ENCODE measurements at regions not wholly inside any gene's neighbourhood (a gene's known extent, or its start where the extent isn't known, plus 50 kb on each side); places are given as distances from the start of the nearest gene placed in this dataset.

DNA sequence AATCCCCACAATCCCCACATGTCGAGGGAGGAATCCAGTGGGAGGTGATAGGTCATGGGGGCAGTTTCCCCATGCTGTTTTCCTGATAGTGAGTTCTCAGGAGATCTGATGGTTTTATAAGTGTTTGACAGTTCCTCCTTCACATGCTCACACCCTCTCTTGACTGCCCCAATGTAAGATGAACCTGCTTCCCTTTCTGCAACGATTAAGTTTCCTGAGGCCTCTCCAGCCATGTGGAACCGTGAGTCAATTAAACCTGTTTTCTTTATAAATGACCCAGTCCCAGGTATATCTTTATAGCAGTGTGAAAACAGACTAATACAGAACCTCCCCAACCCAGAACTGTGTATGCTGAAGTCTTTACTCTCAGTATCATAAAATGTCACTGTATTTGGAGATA is 289.5 kb upstream of the MMADHC start:
- Histone ChIP-seq H3K4me2 (ENCODE audit: low read length) (no peak overlapping the region), H3K9me3 (ENCODE audit: insufficient read depth, low read length) (no peaks in the 10 kb centered on the region), H4K20me1 (ENCODE audit: insufficient read depth, low read length) (no peaks in the 10 kb centered on the region), H3K27ac (ENCODE audit: low read length) (no peak overlapping the region), H3K27me3 (ENCODE audit: low read depth, low read length) (no peaks in the 10 kb centered on the region), H3K9ac (ENCODE audit: low read length) (no peak overlapping the region), H3K4me1 (ENCODE audit: low read length) (no peaks in the 10 kb centered on the region), H3K4me3 (ENCODE audit: low read length) (no peak overlapping the region), H3K36me3 (replicated peaks; ENCODE audit: low read depth, low read length) (no peaks in the 10 kb centered on the region), H3K79me2 (ENCODE audit: low read length) (no peaks in the 10 kb centered on the region), H2AFZ (ENCODE audit: low read depth, low read length) (no peak overlapping the region)
- TF ChIP-seq, protein P1, sequence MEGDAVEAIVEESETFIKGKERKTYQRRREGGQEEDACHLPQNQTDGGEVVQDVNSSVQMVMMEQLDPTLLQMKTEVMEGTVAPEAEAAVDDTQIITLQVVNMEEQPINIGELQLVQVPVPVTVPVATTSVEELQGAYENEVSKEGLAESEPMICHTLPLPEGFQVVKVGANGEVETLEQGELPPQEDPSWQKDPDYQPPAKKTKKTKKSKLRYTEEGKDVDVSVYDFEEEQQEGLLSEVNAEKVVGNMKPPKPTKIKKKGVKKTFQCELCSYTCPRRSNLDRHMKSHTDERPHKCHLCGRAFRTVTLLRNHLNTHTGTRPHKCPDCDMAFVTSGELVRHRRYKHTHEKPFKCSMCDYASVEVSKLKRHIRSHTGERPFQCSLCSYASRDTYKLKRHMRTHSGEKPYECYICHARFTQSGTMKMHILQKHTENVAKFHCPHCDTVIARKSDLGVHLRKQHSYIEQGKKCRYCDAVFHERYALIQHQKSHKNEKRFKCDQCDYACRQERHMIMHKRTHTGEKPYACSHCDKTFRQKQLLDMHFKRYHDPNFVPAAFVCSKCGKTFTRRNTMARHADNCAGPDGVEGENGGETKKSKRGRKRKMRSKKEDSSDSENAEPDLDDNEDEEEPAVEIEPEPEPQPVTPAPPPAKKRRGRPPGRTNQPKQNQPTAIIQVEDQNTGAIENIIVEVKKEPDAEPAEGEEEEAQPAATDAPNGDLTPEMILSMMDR (IDR thresholded peaks at IDR 0.05; ENCODE audit: low read depth, low read length): no peak
- TF ChIP-seq EZH2phosphoT487 (IDR thresholded peaks at IDR 0.05; ENCODE audit: low read depth): no peak

GRCh38 chr2:149873936-149874335 is 286.4 kb upstream of the MMADHC start:
- no peaks in the 10 kb centered on the region for H3K36me3 ChIP-seq (replicated peaks; ENCODE audit: low read depth, low read length)
- H2AFZ ChIP-seq (ENCODE audit: low read depth, low read length): no peak overlapping the region
- no peak for TF ChIP-seq EZH2phosphoT487 (IDR thresholded peaks at IDR 0.05; ENCODE audit: low read depth)
- TF ChIP-seq, protein P1 (IDR thresholded peaks at IDR 0.05; ENCODE audit: low read depth, low read length): no peak
- peaks cover 4% of the 10 kb centered on the region; the same call in 1 of the 2 replicates for H3K9me3 ChIP-seq (ENCODE audit: insufficient read depth, low read length)
- H3K9ac ChIP-seq (ENCODE audit: low read length): no peak overlapping the region
- H3K27me3 ChIP-seq (ENCODE audit: low read depth, low read length): no peaks in the 10 kb centered on the region
- H3K4me3 ChIP-seq (ENCODE audit: low read length): no peak overlapping the region
- no peaks in the 10 kb centered on the region for H3K79me2 ChIP-seq (ENCODE audit: low read length)
- no peak overlapping the region for H3K27ac ChIP-seq (ENCODE audit: low read length)
- H4K20me1 ChIP-seq (ENCODE audit: insufficient read depth, low read length): no peaks in the 10 kb centered on the region
- no peaks in the 10 kb centered on the region for H3K4me1 ChIP-seq (ENCODE audit: low read length)
- H3K4me2 ChIP-seq (ENCODE audit: low read length): no peak overlapping the region

GRCh38 chr2:149872638-149873150 is 285.1 kb upstream of the MMADHC start:
- Histone ChIP-seq H3K4me3 (ENCODE audit: low read length) (no peak overlapping the region), H2AFZ (ENCODE audit: low read depth, low read length) (no peak overlapping the region), H3K9ac (ENCODE audit: low read length) (no peak overlapping the region), H3K9me3 (ENCODE audit: insufficient read depth, low read length) (peaks cover 4% of the 10 kb centered on the region; the same call in 1 of the 2 replicates), H4K20me1 (ENCODE audit: insufficient read depth, low read length) (no peaks in the 10 kb centered on the region), H3K36me3 (replicated peaks; ENCODE audit: low read depth, low read length) (no peaks in the 10 kb centered on the region), H3K4me1 (ENCODE audit: low read length) (no peaks in the 10 kb centered on the region), H3K27ac (ENCODE audit: low read length) (no peak overlapping the region), H3K27me3 (ENCODE audit: low read depth, low read length) (no peaks in the 10 kb centered on the region), H3K79me2 (ENCODE audit: low read length) (no peaks in the 10 kb centered on the region), H3K4me2 (ENCODE audit: low read length) (no peak overlapping the region)
- TF ChIP-seq, protein P1 (IDR thresholded peaks at IDR 0.05; ENCODE audit: low read depth, low read length): no peak
- no peak for TF ChIP-seq EZH2phosphoT487 (IDR thresholded peaks at IDR 0.05; ENCODE audit: low read depth)

GRCh38 chr2:149872041-149872440 is 284.5 kb upstream of the MMADHC start:
- H3K27me3 ChIP-seq (ENCODE audit: low read depth, low read length): no peaks in the 10 kb centered on the region
- no peaks in the 10 kb centered on the region for H3K36me3 ChIP-seq (replicated peaks; ENCODE audit: low read depth, low read length)
- no peaks in the 10 kb centered on the region for H3K79me2 ChIP-seq (ENCODE audit: low read length)
- no peak overlapping the region for H3K4me3 ChIP-seq (ENCODE audit: low read length)
- no peak overlapping the region for H3K4me2 ChIP-seq (ENCODE audit: low read length)
- no peak overlapping the region for H3K9ac ChIP-seq (ENCODE audit: low read length)
- H3K27ac ChIP-seq (ENCODE audit: low read length): no peak overlapping the region
- H3K4me1 ChIP-seq (ENCODE audit: low read length): no peaks in the 10 kb centered on the region
- TF ChIP-seq EZH2phosphoT487 (IDR thresholded peaks at IDR 0.05; ENCODE audit: low read depth): no peak
- TF ChIP-seq, protein P1 (IDR thresholded peaks at IDR 0.05; ENCODE audit: low read depth, low read length): no peak
- no peak overlapping the region for H2AFZ ChIP-seq (ENCODE audit: low read depth, low read length)
- peaks cover 4% of the 10 kb centered on the region; the same call in 1 of the 2 replicates for H3K9me3 ChIP-seq (ENCODE audit: insufficient read depth, low read length)
- no peaks in the 10 kb centered on the region for H4K20me1 ChIP-seq (ENCODE audit: insufficient read depth, low read length)
